Mucosa of descending colon (tissue), 3 donors: ENCODE measurements at regions not wholly inside any gene's neighbourhood (a gene's known extent, or its start where the extent isn't known, plus 50 kb on each side); places are given as distances from the start of the nearest gene placed in this dataset.
A peak's percentile ranks its signal among the peaks of the same experiment; 100 is the strongest.

Source experiments
- ATAC-seq: fragments of 200-7000 bp; cut with Tn5 transposase; one replicate; pipeline ENCODE4 v1.9.1; 2020; ENCODE audit warnings: mild to moderate bottlenecking, moderate library complexity
- DNase-seq, 3 donors: peaks; one replicate each; pipeline ENCODE4 v3.0.0-alpha.2; 2020
- H3K36me3 ChIP-seq: fragments of 200-600 bp; one replicate; pipeline ENCODE4 v1.8.0; 2021; ENCODE audit warnings: low read depth, mild to moderate bottlenecking
- H3K4me1 ChIP-seq: fragments of 200-600 bp; one replicate; pipeline ENCODE4 v1.8.0; 2021; ENCODE audit warnings: low read depth, mild to moderate bottlenecking
- H3K4me3 ChIP-seq: fragments of 200-600 bp; one replicate; pipeline ENCODE4 v1.8.0; 2021; ENCODE audit warnings: mild to moderate bottlenecking
- H3K9me3 ChIP-seq: fragments of 200-600 bp; one replicate; pipeline ENCODE4 v1.8.0; 2021; ENCODE audit warnings: mild to moderate bottlenecking
- intact Hi-C, 2 donors: fragments of 100-400 bp; cut with DNase I in 1 of 2; cut with micrococcal nuclease in 1 of 2; formaldehyde crosslinking; loops; one replicate each; pipeline versions ENCODE4 v1.11.0 to v1.11.1; 2022; cut with DNase I, micrococcal nuclease
- TF ChIP-seq, protein P1 (sequence below): fragments of 200-600 bp; IDR thresholded peaks from one replicate; pipeline ENCODE4 v1.8.0; 2022; ENCODE audit warnings: antibody characterized with exemption, mild to moderate bottlenecking
- donor health status: DM: no; HTN: no; CAD: no; lungs with moderate emphysema.
- donor health status: DM: no; HTN: no; CAD: no.
- donor health status: DM: no; HTN: yes; CAD: no.

DNA sequence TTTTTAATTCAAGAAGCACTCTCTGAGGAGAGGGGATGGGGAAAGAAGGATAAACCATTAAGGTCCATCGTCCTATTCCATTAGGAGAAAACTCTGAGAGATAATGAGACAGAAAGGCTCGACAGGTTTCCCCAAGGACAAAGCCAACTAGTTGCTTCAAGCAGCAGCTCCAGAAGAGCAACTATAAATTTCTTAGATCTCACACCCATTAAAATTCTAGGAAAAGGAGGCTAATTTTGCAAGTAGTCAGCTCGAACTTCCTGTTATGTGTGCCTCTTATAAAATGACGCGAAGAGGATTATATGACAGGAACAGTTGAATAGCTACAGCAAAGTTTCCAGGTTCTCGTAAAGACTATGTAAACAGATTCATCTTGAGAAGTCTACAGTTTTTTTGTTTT lies 52.0 kb upstream of the ST8SIA6 start:
- ATAC-seq (peak; percentile 37), DNase-seq (no peak)
- H3K9me3 ChIP-seq = no peaks in the 10 kb centered on the region
- TF ChIP-seq, protein P1, sequence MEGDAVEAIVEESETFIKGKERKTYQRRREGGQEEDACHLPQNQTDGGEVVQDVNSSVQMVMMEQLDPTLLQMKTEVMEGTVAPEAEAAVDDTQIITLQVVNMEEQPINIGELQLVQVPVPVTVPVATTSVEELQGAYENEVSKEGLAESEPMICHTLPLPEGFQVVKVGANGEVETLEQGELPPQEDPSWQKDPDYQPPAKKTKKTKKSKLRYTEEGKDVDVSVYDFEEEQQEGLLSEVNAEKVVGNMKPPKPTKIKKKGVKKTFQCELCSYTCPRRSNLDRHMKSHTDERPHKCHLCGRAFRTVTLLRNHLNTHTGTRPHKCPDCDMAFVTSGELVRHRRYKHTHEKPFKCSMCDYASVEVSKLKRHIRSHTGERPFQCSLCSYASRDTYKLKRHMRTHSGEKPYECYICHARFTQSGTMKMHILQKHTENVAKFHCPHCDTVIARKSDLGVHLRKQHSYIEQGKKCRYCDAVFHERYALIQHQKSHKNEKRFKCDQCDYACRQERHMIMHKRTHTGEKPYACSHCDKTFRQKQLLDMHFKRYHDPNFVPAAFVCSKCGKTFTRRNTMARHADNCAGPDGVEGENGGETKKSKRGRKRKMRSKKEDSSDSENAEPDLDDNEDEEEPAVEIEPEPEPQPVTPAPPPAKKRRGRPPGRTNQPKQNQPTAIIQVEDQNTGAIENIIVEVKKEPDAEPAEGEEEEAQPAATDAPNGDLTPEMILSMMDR = no peak
- intact Hi-C loops = no loop called here
- H3K36me3 ChIP-seq = no peaks in the 10 kb centered on the region
- no peak overlapping the region for H3K4me3 ChIP-seq
- no peaks in the 10 kb centered on the region for H3K4me1 ChIP-seq

DNA sequence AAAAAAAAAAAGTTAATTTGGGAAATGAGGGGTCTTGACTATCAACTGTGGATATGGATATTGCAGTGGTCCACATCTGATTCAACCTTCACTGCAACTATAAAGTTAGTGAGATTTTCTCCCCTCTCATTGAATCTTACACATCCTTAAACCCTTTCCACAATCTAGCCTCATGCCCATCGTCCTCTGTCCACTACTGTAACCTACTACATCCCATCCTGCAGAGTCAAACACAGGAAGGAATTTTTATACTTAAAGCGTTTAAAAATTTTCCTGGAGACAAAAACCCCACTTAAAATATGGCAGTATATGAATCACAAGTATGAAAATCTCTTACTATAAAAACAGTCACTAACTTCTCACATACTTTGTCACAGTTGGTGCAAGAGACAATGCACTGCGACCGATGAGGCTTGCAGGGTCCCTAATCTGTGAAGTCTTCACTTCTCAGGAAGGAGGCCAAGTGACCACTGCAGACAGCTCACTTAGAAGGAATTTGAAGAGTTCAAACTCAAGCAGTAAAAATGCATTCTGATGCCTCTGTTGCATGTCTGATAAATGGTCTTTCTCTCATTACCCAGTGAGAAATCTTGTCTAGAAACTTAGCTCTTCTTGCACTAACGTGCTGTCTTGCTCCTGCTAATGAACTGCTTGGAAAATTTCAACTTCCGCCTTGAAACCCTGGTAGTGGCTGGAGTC lies 50.3 kb upstream of the ST8SIA6 start:
- ATAC-seq = no peak
- DNase-seq = no peak
- Histone ChIP-seq H3K4me3 (no peak overlapping the region), H3K36me3 (no peaks in the 10 kb centered on the region), H3K4me1 (no peaks in the 10 kb centered on the region), H3K9me3 (no peaks in the 10 kb centered on the region)
- intact Hi-C loops = no loop called here
- TF ChIP-seq, protein P1 = no peak
